NCI-H1694 (cell line): ENCODE measurements at regions not wholly inside any gene's neighbourhood (a gene's known extent, or its start where the extent isn't known, plus 50 kb on each side); places are given as distances from the start of the nearest gene placed in this dataset.
A peak's percentile ranks its signal among the peaks of the same experiment; 100 is the strongest.

Source experiments
- DNase-seq: peaks from one replicate; lab custom pipeline; 2025; lab: John Stamatoyannopoulos, UW

DNA sequence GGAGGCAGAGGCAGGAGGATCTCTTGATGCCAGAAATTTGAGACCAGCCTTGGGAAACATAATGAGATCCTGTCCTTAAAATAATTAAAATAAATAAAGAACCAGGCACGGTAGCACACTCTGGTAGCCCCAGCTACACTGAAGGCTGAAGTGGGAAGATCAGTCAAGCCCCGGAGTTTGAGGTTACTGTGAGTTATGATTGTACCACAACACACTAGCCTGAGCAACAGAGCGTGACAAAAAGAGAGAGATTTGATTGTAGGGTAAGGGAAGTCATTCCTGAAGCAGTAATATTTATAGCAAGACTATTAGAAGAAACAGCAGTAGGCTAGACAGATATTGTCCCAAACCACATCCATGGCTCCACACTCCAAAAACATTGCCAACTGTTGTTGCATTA is 1408.4 kb upstream of the TENM4 start:
- no peak for DNase-seq

DNA sequence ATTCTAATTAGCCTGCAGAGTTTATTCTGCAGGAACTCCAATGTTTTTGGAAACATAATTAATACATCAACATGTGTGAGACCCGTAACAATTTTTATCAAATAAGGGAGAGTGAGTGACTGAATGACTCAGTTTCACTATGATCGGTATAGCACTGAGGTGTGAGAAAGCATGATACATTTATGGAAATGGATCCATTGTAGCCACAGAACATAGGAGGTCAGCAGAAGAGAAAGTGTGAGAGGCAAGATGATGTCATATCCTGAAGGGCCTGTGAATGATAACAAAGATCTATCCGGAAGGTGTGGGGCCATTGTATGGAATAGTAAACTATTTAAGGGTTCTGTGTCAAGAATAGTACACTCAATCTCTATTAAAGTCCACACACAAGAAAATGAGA is 1406.1 kb upstream of the TENM4 start:
- DNase-seq = no peak

DNA sequence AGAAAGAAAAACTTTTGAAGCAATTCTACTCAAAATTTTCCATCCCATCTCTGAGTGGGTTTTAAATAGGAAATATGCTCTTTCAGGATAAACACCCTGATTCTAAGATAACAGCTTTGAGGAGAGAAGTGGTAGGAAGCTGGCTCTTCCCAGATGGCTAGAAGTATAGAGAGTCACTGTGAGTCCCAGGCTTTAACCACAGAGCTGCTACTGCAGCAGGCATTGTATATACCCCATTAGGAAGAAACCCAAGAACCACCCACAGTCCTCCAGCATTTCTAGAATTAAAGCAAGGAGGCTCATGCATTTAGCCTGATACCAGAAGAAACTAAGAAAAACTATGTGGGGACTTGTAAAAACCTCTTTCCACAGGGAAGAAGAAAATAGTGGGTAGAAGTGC is 1405.6 kb upstream of the TENM4 start:
- no peak for DNase-seq

DNA sequence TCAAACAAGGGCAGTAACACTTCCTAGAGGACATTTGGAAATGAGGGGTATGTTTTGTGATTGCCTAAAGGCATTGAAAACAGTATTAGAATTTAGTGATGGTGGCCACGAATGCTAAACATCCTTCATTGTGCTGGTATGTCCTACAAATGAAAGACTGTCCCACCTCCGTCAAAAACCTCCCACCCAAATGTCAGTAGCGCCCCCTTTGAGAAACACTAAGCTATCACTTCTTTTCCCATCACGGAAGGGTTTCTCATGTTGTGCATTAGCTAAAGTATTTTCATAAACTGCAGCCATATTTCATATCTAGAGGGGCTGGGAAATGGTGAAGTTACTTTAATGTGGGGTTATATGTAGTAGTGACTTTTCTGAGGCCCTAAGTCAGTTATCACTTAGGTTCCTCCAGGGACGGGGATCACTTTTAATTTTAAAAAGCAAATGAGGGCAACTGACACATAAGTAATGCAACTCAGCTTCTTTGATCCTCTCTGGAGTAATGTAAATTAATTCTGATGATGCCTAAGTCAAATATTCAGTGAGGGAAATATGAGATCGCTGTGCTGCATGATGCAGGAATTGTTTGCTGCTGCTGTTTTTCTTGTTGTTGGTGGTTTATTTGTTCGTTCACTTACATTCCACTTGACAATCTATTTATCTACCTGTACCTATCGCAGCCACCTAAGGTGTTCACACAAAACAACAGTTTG is 1403.4 kb upstream of the TENM4 start:
- no peak for DNase-seq

DNA sequence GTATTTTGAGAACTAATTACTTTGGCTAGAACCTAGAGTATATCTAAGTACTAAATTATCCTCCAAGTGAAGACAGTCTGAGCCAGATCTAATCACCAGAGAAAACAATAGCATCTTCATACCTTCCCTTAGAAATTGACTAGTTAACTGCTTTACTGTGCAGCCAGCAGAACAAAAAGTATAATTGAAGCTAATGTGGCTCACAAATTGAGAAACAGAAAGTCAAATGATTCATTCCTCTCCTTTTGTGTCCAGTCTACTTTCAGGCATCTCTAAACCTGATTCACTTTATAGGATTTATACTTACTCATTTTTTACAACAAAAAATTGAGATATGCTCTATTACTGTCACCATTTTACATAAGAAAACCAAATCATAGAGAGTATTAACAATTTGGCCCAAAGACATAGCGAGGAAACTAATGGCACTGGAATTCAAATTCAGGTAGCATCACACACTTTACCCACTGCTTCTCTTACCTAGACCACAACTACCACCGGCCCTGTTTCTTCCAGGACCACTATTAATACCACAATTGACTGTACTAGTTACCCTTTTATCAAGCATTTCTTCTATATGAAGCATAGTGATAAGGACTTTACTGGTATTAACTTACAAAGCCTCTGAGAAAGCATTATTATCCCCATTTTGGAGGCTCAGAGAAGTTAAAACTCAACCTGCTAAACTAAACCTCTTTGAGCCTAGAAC is 1402.6 kb upstream of the TENM4 start:
- no peak for DNase-seq

DNA sequence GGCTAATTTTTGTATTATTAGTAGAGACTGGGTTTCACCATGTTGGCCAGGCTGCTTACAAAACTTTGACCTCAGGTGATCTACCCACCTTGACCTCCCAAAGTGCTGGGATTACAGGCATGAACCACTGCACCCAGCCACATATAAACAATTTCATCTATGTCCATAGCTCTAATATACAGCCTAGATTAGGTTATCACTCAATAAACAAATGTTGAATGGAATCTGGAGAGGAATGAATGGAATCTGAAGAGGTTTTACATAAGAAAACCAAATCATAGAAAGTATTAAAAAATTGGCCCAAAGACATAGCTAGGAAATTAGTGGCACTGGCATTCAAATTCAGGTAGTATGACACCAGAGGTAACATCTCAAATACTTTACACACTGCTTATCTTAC is 1401.4 kb upstream of the TENM4 start:
- DNase-seq = no peak

DNA sequence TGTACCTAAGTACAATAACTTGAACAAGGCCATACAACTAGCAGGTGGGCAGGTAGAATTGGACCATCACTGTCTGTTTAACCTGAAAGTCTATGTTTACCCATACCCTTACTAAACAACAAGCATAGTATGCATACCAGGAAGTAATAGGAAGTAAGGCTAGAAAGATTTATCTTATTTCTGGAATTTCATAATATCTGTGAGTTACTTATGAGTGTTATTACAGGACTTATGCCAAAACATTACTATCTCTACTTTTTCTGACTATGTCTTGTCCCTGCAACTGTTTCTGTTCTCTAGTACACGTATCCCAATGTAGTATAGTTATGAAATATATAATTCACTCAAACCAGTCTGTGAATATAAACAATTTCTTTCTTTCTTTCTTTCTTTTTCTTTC is 1400.8 kb upstream of the TENM4 start:
- no peak for DNase-seq

DNA sequence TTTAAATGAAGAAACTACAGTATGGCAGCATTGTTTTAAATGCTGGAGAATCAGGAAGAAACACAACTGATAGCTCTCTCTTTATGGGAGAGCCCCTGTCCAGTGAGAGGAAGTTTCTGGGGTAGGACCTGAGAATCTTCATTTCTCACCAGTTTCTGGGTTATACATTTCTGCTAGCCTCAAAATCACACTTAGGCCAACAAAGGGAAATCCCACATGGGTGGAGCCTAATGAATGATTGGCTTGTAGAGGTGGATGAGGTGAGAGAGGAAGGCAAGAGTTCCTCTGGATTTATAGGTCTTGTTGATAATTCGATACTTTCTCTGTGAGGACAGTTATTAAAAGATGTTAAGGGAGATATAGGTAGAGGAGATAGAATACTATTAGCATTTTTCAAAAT is 1397.3 kb upstream of the TENM4 start:
- no peak for DNase-seq

DNA sequence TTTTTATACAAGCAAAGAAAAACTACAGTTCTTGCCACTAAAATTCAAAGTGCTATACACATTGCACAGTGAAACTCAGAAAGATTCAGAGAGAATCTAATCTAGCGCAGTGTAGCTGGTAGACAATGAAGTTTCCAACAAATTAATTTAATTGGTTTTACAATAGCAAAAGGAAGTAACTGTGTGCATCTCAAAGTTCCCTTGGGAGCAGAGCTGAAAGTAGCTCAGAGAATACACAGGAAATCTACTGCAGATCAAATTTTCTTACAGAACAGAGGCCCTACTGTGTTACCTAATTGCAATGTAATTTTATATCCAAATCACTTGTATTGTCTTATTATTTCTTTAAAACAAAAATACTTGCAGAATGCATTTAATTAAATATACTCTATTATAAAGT is 1396.2 kb upstream of the TENM4 start:
- DNase-seq = no peak

DNA sequence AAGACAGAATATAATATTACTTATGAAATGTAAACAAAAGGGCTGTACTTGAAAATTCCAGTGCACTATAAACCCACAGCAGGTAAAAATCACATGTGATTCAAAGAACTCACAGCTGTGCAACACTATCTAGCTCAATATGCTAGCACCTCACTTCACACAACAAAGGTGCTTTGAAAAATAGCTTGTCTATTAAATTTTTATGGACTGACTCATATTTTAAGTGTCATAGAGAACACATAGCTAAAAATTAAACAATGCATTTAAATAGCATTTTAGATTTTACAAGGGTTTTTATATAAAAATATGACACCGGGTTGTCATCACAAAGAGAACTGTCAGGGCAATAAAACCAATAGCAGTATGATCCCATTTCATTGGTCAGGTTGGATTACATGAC is 1390.5 kb upstream of the TENM4 start:
- DNase-seq = no peak

DNA sequence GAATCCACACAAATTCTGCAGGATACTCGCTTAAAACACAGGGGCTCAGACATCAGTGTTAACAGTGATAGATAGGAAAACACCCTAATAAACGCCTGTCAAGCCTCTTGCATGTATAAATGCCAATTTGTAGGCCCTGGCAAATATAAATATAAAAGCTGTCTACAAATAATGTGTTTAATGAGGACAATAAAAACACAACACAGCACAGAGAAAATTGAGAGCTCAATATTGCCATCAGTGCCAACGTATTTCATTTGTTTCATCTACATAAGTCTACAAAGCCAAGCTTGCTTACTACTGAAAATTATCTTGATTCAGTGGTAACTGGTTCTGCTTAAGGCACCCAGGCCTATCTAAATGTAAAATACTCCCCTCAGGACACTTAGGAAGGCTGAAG is 1387.0 kb upstream of the TENM4 start:
- no peak for DNase-seq

DNA sequence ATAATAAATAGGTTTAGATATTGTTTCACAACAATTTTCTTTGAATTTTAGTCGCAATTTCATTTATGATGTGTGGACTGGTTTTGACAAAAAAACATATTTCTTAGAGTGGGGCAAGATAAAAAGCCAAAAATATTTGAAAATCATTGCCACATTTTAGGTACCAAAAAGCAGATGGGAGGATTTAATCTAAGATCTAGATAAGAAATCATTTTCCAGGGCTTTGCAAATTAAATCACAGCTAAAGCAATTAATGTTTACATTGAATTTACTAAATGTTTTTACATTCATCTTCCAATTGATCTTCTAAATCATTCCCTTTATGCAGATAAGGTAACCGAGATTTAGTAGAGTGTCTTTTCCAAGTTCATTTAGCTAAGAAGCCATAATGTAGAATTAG is 1386.0 kb upstream of the TENM4 start:
- DNase-seq = no peak

DNA sequence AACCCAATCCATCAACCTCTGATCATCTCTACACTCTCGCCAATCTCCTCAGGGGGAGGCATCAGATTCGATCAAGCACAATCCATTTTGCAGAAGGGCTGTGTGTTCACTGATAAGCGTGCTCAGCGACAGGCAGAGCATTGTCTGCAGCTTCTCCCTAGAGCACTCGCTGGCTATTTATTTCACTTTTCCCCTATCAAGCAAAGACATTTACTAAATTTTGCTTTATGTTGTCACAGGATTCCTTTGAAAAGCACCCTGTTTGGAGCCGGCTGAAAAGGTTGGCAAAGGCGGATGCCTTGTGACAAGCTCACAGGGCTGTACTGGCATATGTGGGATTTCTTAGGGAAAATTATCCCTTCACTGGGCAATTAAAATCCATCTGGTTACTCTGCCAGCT is 1381.5 kb upstream of the TENM4 start:
- DNase-seq = peak; percentile 74

DNA sequence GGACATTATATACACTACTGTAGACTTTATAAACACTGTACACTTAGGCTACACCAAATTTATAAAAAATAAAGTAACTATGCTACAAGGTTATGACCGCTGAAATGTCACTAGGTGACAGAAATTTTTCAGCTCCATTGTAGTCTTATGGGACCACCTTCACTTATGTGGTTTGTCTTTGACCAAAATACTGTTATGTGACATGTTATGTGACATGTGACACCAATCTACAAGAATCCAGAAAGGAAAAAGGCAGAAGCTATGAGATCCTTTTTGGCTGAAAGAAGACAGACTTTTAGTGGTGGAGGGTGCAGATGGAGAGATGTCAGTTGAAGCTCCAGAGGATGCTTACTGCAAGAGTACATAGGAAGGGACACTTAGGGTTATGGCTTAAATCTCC is 1378.4 kb upstream of the TENM4 start:
- no peak for DNase-seq

DNA sequence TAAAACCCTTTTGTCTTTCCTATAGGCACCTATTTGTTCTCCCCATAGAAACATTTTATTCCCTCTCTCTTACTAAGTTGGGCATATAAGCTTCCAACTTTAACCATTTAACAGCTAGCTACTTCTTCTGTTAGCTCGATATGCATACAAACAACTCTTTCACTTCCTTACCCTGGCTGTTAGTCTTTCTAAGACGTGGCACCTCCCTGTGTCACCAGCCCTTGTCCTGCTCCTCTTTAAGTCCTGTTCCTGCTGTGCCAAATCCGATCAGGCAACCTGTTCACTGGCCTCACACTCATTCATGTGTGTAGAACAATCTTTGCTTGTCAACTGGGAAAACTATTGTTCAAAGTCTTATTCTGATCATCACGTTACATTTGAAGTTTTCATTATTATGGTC is 1376.1 kb upstream of the TENM4 start:
- no peak for DNase-seq

DNA sequence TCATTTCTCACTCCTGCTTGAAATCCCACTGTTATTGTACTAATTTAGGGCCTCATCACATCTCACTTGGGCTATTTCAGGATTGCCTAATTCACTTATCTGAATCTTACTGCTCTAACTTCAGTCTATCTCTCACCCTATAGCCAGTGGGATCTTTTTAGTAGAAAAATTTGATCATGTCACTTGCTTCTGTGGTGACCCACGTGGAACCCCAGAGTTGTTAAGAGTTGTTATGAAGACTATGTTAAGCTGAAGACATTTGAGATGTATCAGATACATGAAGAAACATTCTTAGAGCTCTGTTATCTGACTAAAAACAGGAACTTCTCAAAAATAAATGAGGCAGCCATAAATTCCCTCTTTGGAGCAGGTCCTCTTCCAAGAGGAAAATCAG is 1375.6 kb upstream of the TENM4 start:
- DNase-seq = no peak

DNA sequence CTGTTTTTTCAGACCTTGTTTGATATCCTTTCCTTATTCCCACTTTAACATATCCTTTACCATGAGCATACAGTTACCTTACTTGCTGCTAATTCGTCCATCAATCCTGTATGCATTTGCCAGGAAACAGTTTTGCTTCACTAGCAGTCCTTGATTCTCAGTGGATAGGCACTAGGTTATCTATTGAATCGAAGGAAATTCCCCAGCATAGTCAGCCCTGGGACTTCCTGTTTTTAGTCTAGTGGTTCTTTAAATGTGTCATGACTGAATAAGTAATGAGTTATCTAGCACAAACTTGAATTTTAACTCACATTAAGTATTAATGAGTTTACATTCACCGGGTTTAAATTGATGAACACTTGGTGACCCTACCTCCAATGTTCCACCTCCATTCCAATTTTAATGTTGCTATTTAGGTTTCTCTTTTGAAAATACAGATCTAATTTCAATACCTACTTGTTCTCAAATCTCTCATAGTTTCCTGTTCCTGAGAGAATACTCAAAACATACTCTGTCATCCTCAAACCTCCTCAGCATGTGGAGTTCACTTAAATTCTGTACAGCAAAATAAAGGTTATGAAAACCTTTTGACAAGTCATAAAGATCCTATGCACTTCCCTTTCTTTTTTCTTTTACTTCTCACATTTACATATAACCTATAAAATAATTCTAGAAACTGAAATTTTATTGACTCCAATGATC is 1375.1 kb upstream of the TENM4 start:
- DNase-seq = no peak

DNA sequence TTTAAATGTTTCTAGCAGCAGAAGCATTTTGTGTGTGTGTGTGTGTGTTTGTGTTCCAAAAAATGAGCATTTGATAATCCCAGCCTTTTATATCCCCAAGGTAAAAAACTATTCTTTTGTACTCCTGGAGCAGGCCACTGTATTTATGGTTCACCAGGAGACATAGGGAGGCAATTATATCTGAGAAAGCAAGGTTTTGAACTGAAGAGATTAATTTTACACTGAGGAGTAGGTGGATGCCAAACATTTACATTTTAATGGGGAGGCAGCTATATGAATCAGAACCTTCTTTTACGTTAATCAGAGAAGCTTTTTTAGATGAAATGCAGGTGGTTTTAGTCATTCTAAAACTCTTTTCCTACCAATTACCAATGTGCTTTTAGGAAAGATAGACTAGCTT is 1374.0 kb upstream of the TENM4 start:
- DNase-seq = no peak

DNA sequence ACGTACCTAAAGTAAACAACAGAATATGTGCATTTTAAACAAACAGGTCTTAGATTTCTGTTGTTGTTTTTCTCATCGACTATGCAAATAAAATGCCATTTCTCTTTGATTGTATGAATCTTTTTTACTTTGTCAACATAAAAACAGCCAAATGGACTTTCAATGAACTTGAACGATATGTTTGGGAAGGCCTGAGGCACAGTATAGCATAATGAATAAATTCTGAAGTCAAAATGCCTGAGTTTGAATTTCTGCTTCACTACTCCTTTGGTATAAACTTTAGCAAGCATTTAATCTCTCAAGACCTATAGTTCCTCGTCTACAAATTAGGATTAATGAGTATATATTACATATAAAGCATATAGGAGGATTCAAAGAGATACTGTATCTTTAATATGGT is 1369.9 kb upstream of the TENM4 start:
- DNase-seq = no peak

DNA sequence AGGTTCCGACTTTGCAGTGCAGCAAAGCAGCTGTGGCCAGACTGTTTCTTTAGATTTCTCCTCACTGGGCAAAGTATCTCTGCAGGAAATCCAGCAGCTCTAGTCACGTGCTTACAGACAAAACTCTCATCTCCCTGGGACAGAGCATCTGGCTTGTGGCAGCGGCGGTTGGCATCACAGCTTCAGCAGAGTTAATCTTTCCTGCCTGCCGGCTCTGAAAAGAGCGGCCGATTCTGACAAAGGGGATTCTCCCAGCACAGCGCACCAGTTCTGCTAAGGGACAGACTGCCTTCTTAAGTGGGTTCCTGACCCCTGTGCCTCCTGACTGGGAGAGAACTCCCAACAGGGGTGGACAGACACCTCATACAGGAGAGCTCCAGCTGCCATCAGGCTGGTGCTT is 1357.3 kb upstream of the TENM4 start:
- DNase-seq = no peak

DNA sequence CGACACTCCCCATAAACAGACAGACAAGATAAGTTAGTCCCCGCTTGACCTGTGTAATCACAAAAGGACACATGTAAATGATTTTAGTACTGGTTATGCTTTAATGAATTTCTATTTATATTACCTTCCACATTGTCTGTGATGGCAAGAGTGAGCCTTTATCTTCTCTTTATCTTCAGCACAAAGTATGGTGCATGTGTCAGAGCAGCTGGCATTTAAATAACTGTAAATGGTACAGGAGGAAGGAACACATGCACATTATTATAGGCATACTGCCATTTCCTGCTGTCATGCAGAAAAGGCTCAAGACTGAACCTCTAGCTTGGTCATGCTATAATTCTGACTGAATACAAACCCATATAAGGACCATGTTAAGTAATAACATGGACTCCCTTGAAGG is 1342.7 kb upstream of the TENM4 start:
- no peak for DNase-seq

DNA sequence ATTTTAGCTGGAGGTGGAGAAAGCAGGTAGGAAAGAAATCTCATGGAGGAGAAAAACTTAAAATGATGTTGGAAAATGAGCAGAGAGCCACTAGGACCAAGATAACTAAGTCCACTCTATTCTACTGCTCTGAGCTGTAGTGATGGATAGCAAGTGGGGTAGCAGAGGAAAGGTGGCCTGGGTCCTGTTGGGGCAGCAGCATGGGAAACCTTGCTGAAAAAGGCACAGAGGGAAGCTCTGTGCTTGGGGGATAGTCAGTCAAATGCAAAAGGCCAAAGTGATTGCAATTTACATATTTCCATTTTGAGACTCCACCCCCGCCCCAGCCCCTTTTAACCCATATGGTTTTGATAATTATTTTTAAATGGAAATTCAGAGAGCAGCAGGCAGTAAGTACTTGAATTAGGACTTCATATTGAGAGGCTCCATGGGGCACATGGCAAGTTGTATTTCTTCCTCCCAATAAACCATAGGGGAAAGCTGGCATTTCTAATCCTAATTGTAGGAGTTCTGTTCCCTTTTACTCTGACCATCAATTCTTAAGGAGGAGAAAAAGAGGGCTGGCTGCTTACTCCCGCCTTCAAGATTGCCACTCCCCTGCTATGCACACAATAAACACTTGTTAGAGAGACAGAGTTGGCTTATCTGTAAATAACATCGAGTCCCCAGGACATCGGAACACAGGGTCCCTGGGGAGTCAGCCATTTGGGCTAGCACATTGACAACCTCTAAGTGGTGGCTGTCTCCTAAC is 1341.5 kb upstream of the TENM4 start:
- DNase-seq = no peak
